BE2C (cell line): ENCODE measurements at regions not wholly inside any gene's neighbourhood (a gene's known extent, or its start where the extent isn't known, plus 50 kb on each side); places are given as distances from the start of the nearest gene placed in this dataset.

Experiments
- DNase-seq: peaks from one replicate; pipeline ENCODE4 v3.0.0-alpha.2; 2020
- H3K27me3 ChIP-seq: fragments of 250-450 bp; sonication (Bioruptor Pico); 2 replicates; pipeline ENCODE4 v1.5.1; 2020; ENCODE audit warnings: mild to moderate bottlenecking
- H3K36me3 ChIP-seq: fragments of 250-450 bp; sonication (Bioruptor Pico); 2 replicates; pipeline ENCODE4 v1.5.1; 2020; ENCODE audit warnings: mild to moderate bottlenecking
- H3K4me1 ChIP-seq: fragments of 250-450 bp; sonication (Bioruptor Pico); 2 replicates; pipeline ENCODE4 v1.5.1; 2020
- H3K4me3 ChIP-seq: 2 replicates; pipeline ENCODE4 v1.5.1; 2011; ENCODE audit warnings: low read depth, low read length
- H3K9me3 ChIP-seq: fragments of 250-450 bp; sonication (Bioruptor Pico); 2 replicates; pipeline ENCODE4 v1.5.1; 2020
- TF ChIP-seq, protein P1 (sequence below): IDR thresholded peaks from 2 replicates; pipeline ENCODE4 v1.5.1; 2012; ENCODE audit warnings: mild to moderate bottlenecking, low read depth, low read length

- no peaks in the 10 kb centered on the region for H3K36me3 ChIP-seq
- no peaks in the 10 kb centered on the region; the same call in 1 of the 2 replicates for H3K27me3 ChIP-seq
- no peaks in the 10 kb centered on the region for H3K4me1 ChIP-seq
- H3K9me3 ChIP-seq, result no peaks in the 10 kb centered on the region
- TF ChIP-seq, protein P1, sequence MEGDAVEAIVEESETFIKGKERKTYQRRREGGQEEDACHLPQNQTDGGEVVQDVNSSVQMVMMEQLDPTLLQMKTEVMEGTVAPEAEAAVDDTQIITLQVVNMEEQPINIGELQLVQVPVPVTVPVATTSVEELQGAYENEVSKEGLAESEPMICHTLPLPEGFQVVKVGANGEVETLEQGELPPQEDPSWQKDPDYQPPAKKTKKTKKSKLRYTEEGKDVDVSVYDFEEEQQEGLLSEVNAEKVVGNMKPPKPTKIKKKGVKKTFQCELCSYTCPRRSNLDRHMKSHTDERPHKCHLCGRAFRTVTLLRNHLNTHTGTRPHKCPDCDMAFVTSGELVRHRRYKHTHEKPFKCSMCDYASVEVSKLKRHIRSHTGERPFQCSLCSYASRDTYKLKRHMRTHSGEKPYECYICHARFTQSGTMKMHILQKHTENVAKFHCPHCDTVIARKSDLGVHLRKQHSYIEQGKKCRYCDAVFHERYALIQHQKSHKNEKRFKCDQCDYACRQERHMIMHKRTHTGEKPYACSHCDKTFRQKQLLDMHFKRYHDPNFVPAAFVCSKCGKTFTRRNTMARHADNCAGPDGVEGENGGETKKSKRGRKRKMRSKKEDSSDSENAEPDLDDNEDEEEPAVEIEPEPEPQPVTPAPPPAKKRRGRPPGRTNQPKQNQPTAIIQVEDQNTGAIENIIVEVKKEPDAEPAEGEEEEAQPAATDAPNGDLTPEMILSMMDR, result no peak
- H3K4me3 ChIP-seq, result no peak overlapping the region
- DNase-seq, result no peak
Observed at GRCh38 chr6:120916844-120917243, 417.4 kb downstream of the TBC1D32 start.

GRCh38 chr6:120913486-120913885 lies 420.8 kb downstream of the TBC1D32 start:
- no peaks in the 10 kb centered on the region for H3K36me3 ChIP-seq
- no peaks in the 10 kb centered on the region for H3K4me1 ChIP-seq
- TF ChIP-seq, protein P1, result no peak
- no peaks in the 10 kb centered on the region; the same call in 1 of the 2 replicates for H3K27me3 ChIP-seq
- H3K4me3 ChIP-seq, result no peak overlapping the region
- no peaks in the 10 kb centered on the region for H3K9me3 ChIP-seq
- no peak for DNase-seq

GRCh38 chr6:120908767-120909166 lies 425.5 kb downstream of the TBC1D32 start:
- Histone ChIP-seq H3K4me3 (no peak overlapping the region), H3K36me3 (no peaks in the 10 kb centered on the region), H3K9me3 (no peaks in the 10 kb centered on the region), H3K27me3 (no peaks in the 10 kb centered on the region), H3K4me1 (no peaks in the 10 kb centered on the region)
- TF ChIP-seq, protein P1, result no peak
- DNase-seq, result no peak

GRCh38 chr6:120903836-120904235 lies 430.4 kb downstream of the TBC1D32 start:
- no peak for DNase-seq
- Histone ChIP-seq H3K27me3 (no peaks in the 10 kb centered on the region), H3K4me3 (no peak overlapping the region), H3K9me3 (no peaks in the 10 kb centered on the region), H3K4me1 (no peaks in the 10 kb centered on the region), H3K36me3 (no peaks in the 10 kb centered on the region)
- TF ChIP-seq, protein P1, result no peak

GRCh38 chr6:120899932-120900331 lies 434.3 kb downstream of the TBC1D32 start:
- Histone ChIP-seq H3K36me3 (no peaks in the 10 kb centered on the region), H3K9me3 (no peaks in the 10 kb centered on the region), H3K4me1 (no peaks in the 10 kb centered on the region), H3K27me3 (no peaks in the 10 kb centered on the region), H3K4me3 (no peak overlapping the region)
- DNase-seq, result no peak
- TF ChIP-seq, protein P1, result no peak

DNA sequence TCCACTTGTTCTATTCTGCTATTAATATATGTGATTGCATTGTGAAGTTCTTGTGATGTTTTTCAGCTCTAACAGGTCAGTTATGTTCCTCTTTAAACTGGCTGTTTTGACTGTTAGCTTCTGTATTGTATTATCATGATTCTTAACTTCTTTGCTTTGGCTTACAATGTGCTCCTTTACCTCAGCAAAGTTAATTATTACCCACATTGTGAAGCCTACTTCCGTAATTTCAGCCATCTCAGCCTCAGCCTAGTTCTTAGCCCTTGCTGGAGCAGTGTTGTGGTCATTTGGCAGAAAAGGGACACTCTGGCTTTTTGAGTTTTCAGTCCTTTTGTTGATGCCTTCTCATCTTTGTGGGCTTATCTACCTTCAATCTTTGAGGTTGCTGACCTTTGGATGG lies 440.2 kb downstream of the TBC1D32 start:
- H3K4me3 ChIP-seq, result no peak overlapping the region
- no peaks in the 10 kb centered on the region for H3K27me3 ChIP-seq
- TF ChIP-seq, protein P1, result no peak
- DNase-seq, result no peak
- H3K9me3 ChIP-seq, result no peaks in the 10 kb centered on the region
- no peaks in the 10 kb centered on the region for H3K36me3 ChIP-seq
- H3K4me1 ChIP-seq, result no peaks in the 10 kb centered on the region
